PC-9 (cell line): ENCODE measurements at regions not wholly inside any gene's neighbourhood (a gene's known extent, or its start where the extent isn't known, plus 50 kb on each side); places are given as distances from the start of the nearest gene placed in this dataset.

Experiments
- BruUV-seq: library from RNA; stranded (reverse); fragments of 400-500 nt; replicated peaks from 2 replicates; lab custom pipeline; 2021; lab: Mats Ljungman, UMichigan
- CTCF ChIA-PET: fragments of 300-600 bp; sonication (Branson Sonifier 250); formaldehyde crosslinking; loops from one replicate; lab custom pipeline; 2022; ENCODE audit warnings: antibody characterized with exemption; lab: Charles Lee
- POLR2A ChIA-PET: fragments of 300-600 bp; sonication (Branson Sonifier 250); formaldehyde crosslinking; loops from one replicate; lab custom pipeline; 2022; ENCODE audit warnings: antibody characterized with exemption; ENCODE audit not compliant: unreplicated experiment; lab: Charles Lee
- DNase-seq, 2 experiments: peaks; one replicate each; pipeline versions ENCODE4 v3.0.0 to v3.0.0-alpha.2; 2015 to 2022; ENCODE audit warnings: mixed read lengths in 1 of 2
- H2AFZ ChIP-seq: fragments of 200-600 bp; sonication (generic); 2 replicates; pipeline ENCODE4 v1.8.1; 2017; ENCODE audit warnings: antibody characterized with exemption
- H3F3A ChIP-seq: fragments of 200-600 bp; sonication (generic); 2 replicates; pipeline ENCODE4 v1.8.1; 2017; ENCODE audit warnings: antibody characterized with exemption, mild to moderate bottlenecking, low read depth; ENCODE audit not compliant: insufficient read depth
- H3K27ac ChIP-seq: fragments of 200-600 bp; sonication (generic); 2 replicates; pipeline ENCODE4 v1.6.1; 2016; ENCODE audit warnings: mixed run types
- H3K27me3 ChIP-seq: fragments of 200-600 bp; sonication (generic); 2 replicates; pipeline ENCODE4 v1.6.1; 2016; ENCODE audit warnings: low read depth, mixed run types; ENCODE audit not compliant: insufficient read depth
- H3K36me3 ChIP-seq: fragments of 200-600 bp; sonication (generic); 2 replicates; pipeline ENCODE4 v1.6.1; 2016; ENCODE audit warnings: low read depth, mixed run types
- H3K4me1 ChIP-seq: fragments of 200-600 bp; sonication (generic); replicated peaks from 2 replicates; pipeline ENCODE4 v1.6.1; 2016; ENCODE audit warnings: mixed run types; ENCODE audit not compliant: insufficient read depth
- H3K4me2 ChIP-seq: fragments of 200-600 bp; sonication (generic); 2 replicates; pipeline ENCODE4 v1.6.1; 2017; ENCODE audit warnings: mixed run types
- H3K4me3 ChIP-seq: fragments of 200-600 bp; sonication (generic); 2 replicates; pipeline ENCODE4 v1.6.1; 2016; ENCODE audit warnings: mixed run types
- H3K79me2 ChIP-seq: fragments of 200-600 bp; sonication (generic); 2 replicates; pipeline ENCODE4 v1.6.1; 2017; ENCODE audit warnings: low read depth, mixed run types
- H3K9me2 ChIP-seq: fragments of 200-600 bp; sonication (generic); 2 replicates; pipeline ENCODE4 v1.8.1; 2017; ENCODE audit warnings: mild to moderate bottlenecking; ENCODE audit not compliant: insufficient read depth
- H3K9me3 ChIP-seq: fragments of 200-600 bp; sonication (generic); 2 replicates; pipeline ENCODE4 v1.8.1; 2016; ENCODE audit warnings: low read depth; ENCODE audit not compliant: insufficient read depth
- H4K20me1 ChIP-seq: fragments of 200-600 bp; sonication (generic); 2 replicates; pipeline ENCODE4 v1.8.1; 2017; ENCODE audit not compliant: insufficient read depth
- CTCF ChIP-seq: fragments of 200-600 bp; sonication (generic); conservative IDR thresholded peaks from 2 replicates; pipeline ENCODE4 v1.6.1; 2017; ENCODE audit warnings: mixed run types, antibody characterized with exemption, mild to moderate bottlenecking, moderate library complexity
- EZH2 ChIP-seq: fragments of 200-600 bp; sonication (generic); IDR thresholded peaks from 2 replicates; pipeline ENCODE4 v1.8.0; 2017; ENCODE audit warnings: antibody characterized with exemption, low read depth
- intact Hi-C: fragments of 100-400 bp; cut with micrococcal nuclease; formaldehyde crosslinking; loops from one replicate; pipeline ENCODE4 v1.10.0; 2022; ENCODE audit not compliant: unreplicated experiment

GRCh38 chr18:78739115-78739514 is 240.5 kb upstream of the SALL3 start:
- CTCF ChIA-PET = no interaction called here
- H3F3A ChIP-seq = no peaks in the 10 kb centered on the region
- no peaks in the 10 kb centered on the region for H3K9me2 ChIP-seq
- no peaks in the 10 kb centered on the region for H3K79me2 ChIP-seq
- H3K36me3 ChIP-seq = no peaks in the 10 kb centered on the region
- H2AFZ ChIP-seq = no peak overlapping the region
- TF ChIP-seq EZH2 (no peak), CTCF (no peak)
- no TSS peak for BruUV-seq
- DNase-seq = no peak
- no peak overlapping the region for H3K4me2 ChIP-seq
- intact Hi-C loops = no loop called here
- H4K20me1 ChIP-seq = no peaks in the 10 kb centered on the region
- H3K4me1 ChIP-seq = no peaks in the 10 kb centered on the region
- no peaks in the 10 kb centered on the region for H3K9me3 ChIP-seq
- POLR2A ChIA-PET = no interaction called here
- H3K27ac ChIP-seq = no peak overlapping the region
- peaks cover 77% of the 10 kb centered on the region for H3K27me3 ChIP-seq
- no peak overlapping the region for H3K4me3 ChIP-seq

- Histone ChIP-seq H3F3A (no peaks in the 10 kb centered on the region), H3K4me1 (no peaks in the 10 kb centered on the region), H3K9me3 (no peaks in the 10 kb centered on the region), H3K4me2 (no peak overlapping the region), H3K27me3 (peaks cover 73% of the 10 kb centered on the region), H3K36me3 (no peaks in the 10 kb centered on the region), H4K20me1 (no peaks in the 10 kb centered on the region), H3K4me3 (no peak overlapping the region), H3K9me2 (no peaks in the 10 kb centered on the region), H3K79me2 (no peaks in the 10 kb centered on the region), H3K27ac (no peak overlapping the region), H2AFZ (no peak overlapping the region)
- no TSS peak for BruUV-seq
- CTCF ChIA-PET = no interaction called here
- POLR2A ChIA-PET = no interaction called here
- no peak for TF ChIP-seq CTCF
- no peak for TF ChIP-seq EZH2
- no peak for DNase-seq
- intact Hi-C loops = no loop called here
These were observed 239.5 kb upstream of the SALL3 start for GRCh38 chr18:78739882-78740677.

- no TSS peak for BruUV-seq
- ChIA-PET POLR2A (no interaction called here), CTCF (no interaction called here)
- H3K27me3 ChIP-seq = peaks cover 65% of the 10 kb centered on the region
- no peak overlapping the region for H2AFZ ChIP-seq
- no peak overlapping the region for H3K4me2 ChIP-seq
- no peaks in the 10 kb centered on the region for H3K9me3 ChIP-seq
- no peaks in the 10 kb centered on the region for H3K36me3 ChIP-seq
- no peak overlapping the region for H3K27ac ChIP-seq
- H4K20me1 ChIP-seq = no peaks in the 10 kb centered on the region
- H3K4me1 ChIP-seq = no peaks in the 10 kb centered on the region
- H3F3A ChIP-seq = no peaks in the 10 kb centered on the region
- no peak for TF ChIP-seq EZH2
- TF ChIP-seq CTCF = no peak
- intact Hi-C loops = no loop called here
- no peaks in the 10 kb centered on the region for H3K9me2 ChIP-seq
- no peaks in the 10 kb centered on the region for H3K79me2 ChIP-seq
- no peak overlapping the region for H3K4me3 ChIP-seq
- DNase-seq = no peak
These were observed 238.7 kb upstream of the SALL3 start for GRCh38 chr18:78740876-78741275.
